Hepatocyte (in vitro differentiated cells): ENCODE measurements at regions not wholly inside any gene's neighbourhood (a gene's known extent, or its start where the extent isn't known, plus 50 kb on each side); places are given as distances from the start of the nearest gene placed in this dataset.

Experiments used
- DNase-seq: peaks from one replicate; pipeline ENCODE4 v3.0.0-alpha.2; 2016; ENCODE audit warnings: low spot score
- H2AFZ ChIP-seq: fragments of 200-600 bp; sonication (generic); 2 replicates; pipeline ENCODE4 v1.6.0; 2016; ENCODE audit warnings: antibody characterized with exemption, mild to moderate bottlenecking
- H3K27ac ChIP-seq: fragments of 200-600 bp; sonication (generic); 2 replicates; pipeline ENCODE4 v1.5.1; 2016; ENCODE audit warnings: mild to moderate bottlenecking
- H3K27me3 ChIP-seq: fragments of 200-600 bp; sonication (generic); 2 replicates; pipeline ENCODE4 v1.6.1; 2016
- H3K36me3 ChIP-seq: fragments of 200-600 bp; sonication (generic); replicated peaks from 2 replicates; pipeline ENCODE4 v1.5.1; 2016; ENCODE audit warnings: low read depth; ENCODE audit not compliant: insufficient read depth
- H3K4me1 ChIP-seq: fragments of 200-600 bp; sonication (generic); 2 replicates; pipeline ENCODE4 v1.5.1; 2016; ENCODE audit warnings: mild to moderate bottlenecking, moderate library complexity; ENCODE audit not compliant: insufficient read depth
- H3K4me2 ChIP-seq: fragments of 200-600 bp; sonication (generic); 2 replicates; pipeline ENCODE4 v1.6.0; 2016
- H3K4me3 ChIP-seq: fragments of 200-600 bp; sonication (generic); 2 replicates; pipeline ENCODE4 v1.5.1; 2016; ENCODE audit warnings: mild to moderate bottlenecking
- H3K79me2 ChIP-seq: fragments of 200-600 bp; sonication (generic); 2 replicates; pipeline ENCODE4 v1.6.0; 2017; ENCODE audit warnings: mild to moderate bottlenecking
- H3K9me2 ChIP-seq: fragments of 200-600 bp; sonication (generic); replicated peaks from 2 replicates; pipeline ENCODE4 v1.6.0; 2017; ENCODE audit warnings: mild to moderate bottlenecking; ENCODE audit not compliant: insufficient read depth
- H3K9me3 ChIP-seq: fragments of 200-600 bp; sonication (generic); 2 replicates; pipeline ENCODE4 v1.5.1; 2016; ENCODE audit warnings: low read depth, mild to moderate bottlenecking
- H4K20me1 ChIP-seq: fragments of 200-600 bp; sonication (generic); 2 replicates; pipeline ENCODE4 v1.6.0; 2016; ENCODE audit warnings: mild to moderate bottlenecking; ENCODE audit not compliant: insufficient read depth, poor library complexity, severe bottlenecking
- CTCF ChIP-seq: fragments of 200-600 bp; sonication (generic); IDR thresholded peaks from 2 replicates; pipeline ENCODE4 v1.5.1; 2016; ENCODE audit warnings: antibody characterized with exemption, mild to moderate bottlenecking; ENCODE audit not compliant: poor library complexity
- EZH2 ChIP-seq: fragments of 200-600 bp; sonication (generic); IDR thresholded peaks from 2 replicates; pipeline ENCODE4 v1.6.1; 2016; ENCODE audit warnings: antibody characterized with exemption, mild to moderate bottlenecking, borderline replicate concordance
- EZH2phosphoT487 ChIP-seq: fragments of 200-600 bp; sonication (generic); IDR thresholded peaks from one replicate; pipeline ENCODE4 v1.6.1; 2018; ENCODE audit warnings: antibody characterized with exemption, mild to moderate bottlenecking, low read depth, moderate library complexity; ENCODE audit not compliant: unreplicated experiment, severe bottlenecking
- WGBS: methylation state at CpG from one replicate; pipeline ENCODE4 v1.1.6; 2016; ENCODE audit warnings: low lambda C conversion rate; ENCODE audit errors: missing lambda C conversion rate; 5-methylcytosine and 5-hydroxymethylcytosine counted together

- H3K27me3 ChIP-seq = no peaks in the 10 kb centered on the region
- H3K4me1 ChIP-seq = no peaks in the 10 kb centered on the region
- no peak overlapping the region for H3K4me3 ChIP-seq
- no peaks in the 10 kb centered on the region for H4K20me1 ChIP-seq
- H3K4me2 ChIP-seq = no peak overlapping the region
- TF ChIP-seq EZH2 = no peak
- no peak for TF ChIP-seq CTCF
- no peak for TF ChIP-seq EZH2phosphoT487
- no peaks in the 10 kb centered on the region for H3K79me2 ChIP-seq
- H3K36me3 ChIP-seq = no peaks in the 10 kb centered on the region
- DNase-seq = no peak
- no peaks in the 10 kb centered on the region for H3K9me3 ChIP-seq
- WGBS = 76% methylated on average over 6 of the region's 6 CpGs
- no peak overlapping the region for H2AFZ ChIP-seq
- H3K9me2 ChIP-seq = no peaks in the 10 kb centered on the region
- no peak overlapping the region for H3K27ac ChIP-seq
Measured at GRCh38 chr1:4032571-4032970, 132.5 kb upstream of the C1orf174 start.

GRCh38 chr1:4033129-4033676, 133.1 kb upstream of the C1orf174 start:
- Histone ChIP-seq H3K9me3 (no peaks in the 10 kb centered on the region), H3K36me3 (no peaks in the 10 kb centered on the region), H3K79me2 (no peaks in the 10 kb centered on the region), H3K27me3 (no peaks in the 10 kb centered on the region), H3K4me3 (no peak overlapping the region), H3K27ac (no peak overlapping the region), H3K4me1 (no peaks in the 10 kb centered on the region), H4K20me1 (no peaks in the 10 kb centered on the region), H3K4me2 (no peak overlapping the region), H3K9me2 (no peaks in the 10 kb centered on the region), H2AFZ (no peak overlapping the region)
- TF ChIP-seq EZH2 (no peak), EZH2phosphoT487 (no peak), CTCF (no peak)
- no peak for DNase-seq
- 79% methylated on average over 14 of the region's 14 CpGs for WGBS

GRCh38 chr1:4033713-4034112, 133.6 kb upstream of the C1orf174 start:
- Histone ChIP-seq H3K36me3 (no peaks in the 10 kb centered on the region), H3K9me2 (no peaks in the 10 kb centered on the region), H4K20me1 (no peaks in the 10 kb centered on the region), H3K79me2 (no peaks in the 10 kb centered on the region), H3K9me3 (no peaks in the 10 kb centered on the region), H2AFZ (no peak overlapping the region), H3K4me3 (no peak overlapping the region), H3K4me1 (no peaks in the 10 kb centered on the region), H3K4me2 (no peak overlapping the region), H3K27me3 (no peaks in the 10 kb centered on the region), H3K27ac (no peak overlapping the region)
- WGBS = 41% methylated on average over 8 of the region's 8 CpGs
- TF ChIP-seq EZH2phosphoT487 = no peak
- TF ChIP-seq CTCF = no peak
- no peak for TF ChIP-seq EZH2
- no peak for DNase-seq

GRCh38 chr1:4034318-4034887, 134.3 kb upstream of the C1orf174 start:
- Histone ChIP-seq H3K27me3 (no peaks in the 10 kb centered on the region), H2AFZ (no peak overlapping the region), H3K4me1 (no peaks in the 10 kb centered on the region), H4K20me1 (no peaks in the 10 kb centered on the region), H3K4me3 (no peak overlapping the region), H3K27ac (no peak overlapping the region), H3K4me2 (no peak overlapping the region), H3K79me2 (no peaks in the 10 kb centered on the region), H3K9me2 (no peaks in the 10 kb centered on the region), H3K36me3 (no peaks in the 10 kb centered on the region), H3K9me3 (no peaks in the 10 kb centered on the region)
- 56% methylated on average over 8 of the region's 8 CpGs for WGBS
- no peak for TF ChIP-seq EZH2phosphoT487
- no peak for TF ChIP-seq CTCF
- no peak for TF ChIP-seq EZH2
- no peak for DNase-seq
